Body of pancreas (tissue), 4 donors: ENCODE measurements at regions not wholly inside any gene's neighbourhood (a gene's known extent, or its start where the extent isn't known, plus 50 kb on each side); places are given as distances from the start of the nearest gene placed in this dataset.

Experiments
- ATAC-seq: fragments of 150-250 bp; one replicate; pipeline ENCODE4 v1.9.1; 2016
- DNase-seq, 4 donors: peaks; one replicate each; pipeline ENCODE4 v3.0.0-alpha.2; 2019
- H3K27ac ChIP-seq, 4 donors: fragments of 200-600 bp; sonication (generic); 1 replicate in 3 of 4; 2 replicates in 1 of 4; pipeline versions ENCODE4 v1.5.1 to v1.6.1; 2016 to 2019; ENCODE audit warnings: mild to moderate bottlenecking in 1 of 4, mixed read lengths in 1 of 4, moderate library complexity in 1 of 4
- H3K27me3 ChIP-seq, 2 donors: fragments of 200-600 bp; sonication (generic); one replicate each; pipeline ENCODE4 v1.6.0; 2016; ENCODE audit warnings: mild to moderate bottlenecking in 1 of 2
- H3K36me3 ChIP-seq, 2 donors: fragments of 200-600 bp; sonication (generic); replicated peaks in 1 of 2; 2 replicates each; pipeline ENCODE4 v1.5.1; 2016; ENCODE audit warnings: low read depth in 2 of 2; ENCODE audit not compliant: insufficient read depth in 1 of 2
- H3K4me1 ChIP-seq: fragments of 200-600 bp; sonication (generic); one replicate; pipeline ENCODE4 v1.6.0; 2016
- H3K4me3 ChIP-seq, 2 donors: fragments of 200-600 bp; sonication (generic); 1 replicate in 1 of 2; 2 replicates in 1 of 2; pipeline ENCODE4 v1.5.1; 2016 to 2019
- H3K9me3 ChIP-seq, 3 donors: fragments of 200-600 bp; sonication (generic); 1 replicate in 2 of 3; 2 replicates in 1 of 3; pipeline ENCODE4 v1.5.1; 2016
- POLR2A ChIP-seq, 3 donors: fragments of 450-650 bp; IDR thresholded peaks; one replicate each; pipeline ENCODE4 v1.6.1; 2016; ENCODE audit warnings: antibody characterized with exemption in 3 of 3, mild to moderate bottlenecking in 2 of 3
- WGBS, 2 donors: methylation state at CpG; one replicate each; pipeline ENCODE4 v1.1.5; 2017; 5-methylcytosine and 5-hydroxymethylcytosine counted together
- intact Hi-C: fragments of 100-400 bp; cut with DNase I; formaldehyde crosslinking; loops from one replicate; pipeline ENCODE4 v1.15.1; 2023
- TF ChIP-seq, protein P1 (sequence below), 7 experiments: fragments of 450-650 bp in 4 of 7; fragments of 200-600 bp in 3 of 7; sonication (generic) in 3 of 7; IDR thresholded peaks; one replicate each; pipeline ENCODE4 v1.5.1; 2016 to 2019; ENCODE audit warnings: antibody characterized with exemption in 7 of 7

DNA sequence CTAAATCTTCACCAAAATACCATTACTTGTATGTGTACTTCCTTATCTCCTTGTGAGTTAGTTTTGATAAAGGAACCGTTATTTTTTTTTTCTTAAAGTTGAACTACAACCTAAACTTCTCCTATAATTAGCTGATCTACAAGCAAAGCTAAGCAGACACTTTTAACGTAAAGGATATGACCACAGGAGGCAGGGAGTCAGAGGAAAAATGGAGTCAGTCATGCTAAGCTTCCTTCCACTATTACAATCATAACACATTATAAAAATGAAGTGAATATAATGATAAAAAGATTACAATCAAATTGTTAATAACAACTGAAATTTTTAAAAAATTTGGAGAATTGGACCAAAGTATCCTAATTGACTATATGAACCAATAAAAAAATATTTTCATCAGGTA is 892.6 kb downstream of the KCNT2 start:
- H3K4me1 ChIP-seq = no peaks in the 10 kb centered on the region

DNA sequence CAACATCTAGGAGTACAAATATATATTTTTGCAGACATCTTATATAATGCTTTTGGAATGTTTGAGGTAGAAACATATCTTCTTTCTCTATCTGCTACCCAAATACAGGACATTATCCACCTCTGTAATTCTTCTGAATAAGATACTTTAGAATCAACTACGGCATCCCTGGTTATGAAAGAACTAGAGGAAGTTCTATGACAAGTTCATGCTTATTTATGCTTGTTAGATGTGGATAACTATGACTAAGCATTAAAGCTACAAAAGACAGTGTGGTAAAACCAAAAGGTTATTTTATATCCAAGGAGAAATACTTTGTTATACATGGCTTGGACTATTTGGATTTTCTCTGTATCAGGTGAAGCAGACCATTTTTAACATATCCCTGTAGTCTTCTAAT is 894.0 kb downstream of the KCNT2 start:
- intact Hi-C loops = no loop called here
- Histone ChIP-seq H3K9me3 (no peaks in the 10 kb centered on the region), H3K4me1 (no peaks in the 10 kb centered on the region), H3K27me3 (peaks cover 0 to 3% of the 10 kb centered on the region in 2 donors), H3K27ac (no peak overlapping the region), H3K36me3 (no peaks in the 10 kb centered on the region), H3K4me3 (no peak overlapping the region)
- no peak for TF ChIP-seq POLR2A (IDR thresholded peaks at IDR 0.05)
- TF ChIP-seq, protein P1, sequence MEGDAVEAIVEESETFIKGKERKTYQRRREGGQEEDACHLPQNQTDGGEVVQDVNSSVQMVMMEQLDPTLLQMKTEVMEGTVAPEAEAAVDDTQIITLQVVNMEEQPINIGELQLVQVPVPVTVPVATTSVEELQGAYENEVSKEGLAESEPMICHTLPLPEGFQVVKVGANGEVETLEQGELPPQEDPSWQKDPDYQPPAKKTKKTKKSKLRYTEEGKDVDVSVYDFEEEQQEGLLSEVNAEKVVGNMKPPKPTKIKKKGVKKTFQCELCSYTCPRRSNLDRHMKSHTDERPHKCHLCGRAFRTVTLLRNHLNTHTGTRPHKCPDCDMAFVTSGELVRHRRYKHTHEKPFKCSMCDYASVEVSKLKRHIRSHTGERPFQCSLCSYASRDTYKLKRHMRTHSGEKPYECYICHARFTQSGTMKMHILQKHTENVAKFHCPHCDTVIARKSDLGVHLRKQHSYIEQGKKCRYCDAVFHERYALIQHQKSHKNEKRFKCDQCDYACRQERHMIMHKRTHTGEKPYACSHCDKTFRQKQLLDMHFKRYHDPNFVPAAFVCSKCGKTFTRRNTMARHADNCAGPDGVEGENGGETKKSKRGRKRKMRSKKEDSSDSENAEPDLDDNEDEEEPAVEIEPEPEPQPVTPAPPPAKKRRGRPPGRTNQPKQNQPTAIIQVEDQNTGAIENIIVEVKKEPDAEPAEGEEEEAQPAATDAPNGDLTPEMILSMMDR (IDR thresholded peaks at IDR 0.05) = no peak
- ATAC-seq (no peak), DNase-seq (no peak)
- WGBS, 2 donors = 34 to 39% methylated on average over 1 of the region's 1 CpG

More for the DNA sequence above, 892.6 kb downstream of the KCNT2 start:
- H3K27me3 ChIP-seq = peaks cover 0 to 3% of the 10 kb centered on the region in 2 donors
- no peak overlapping the region for H3K27ac ChIP-seq
- intact Hi-C loops = no loop called here
- ATAC-seq (no peak), DNase-seq (no peak)
- WGBS, 2 donors = 39 to 43% methylated on average over 2 of the region's 2 CpGs
- no peak for TF ChIP-seq POLR2A (IDR thresholded peaks at IDR 0.05)
- TF ChIP-seq, protein P1 (IDR thresholded peaks at IDR 0.05) = no peak
- H3K9me3 ChIP-seq = no peaks in the 10 kb centered on the region
- H3K4me3 ChIP-seq = no peak overlapping the region
- no peaks in the 10 kb centered on the region for H3K36me3 ChIP-seq

DNA sequence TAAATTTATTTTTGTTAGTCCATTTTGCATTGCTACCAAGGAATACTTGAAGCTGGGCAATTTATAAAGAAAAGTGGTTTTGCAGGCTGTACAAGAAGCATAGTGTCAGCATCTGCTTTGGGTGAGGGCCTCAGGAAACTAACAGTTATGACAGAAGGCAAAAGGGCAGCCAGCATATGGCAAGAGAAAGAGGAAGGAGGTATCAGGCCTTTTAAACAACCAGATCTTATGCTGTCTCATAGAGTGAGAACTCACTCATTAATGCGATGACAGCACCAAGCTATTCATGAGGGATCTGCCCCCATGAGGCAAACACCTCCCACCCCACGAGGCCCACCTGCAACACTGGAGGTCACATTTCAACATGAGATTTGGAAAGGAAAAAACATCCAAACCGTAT is 898.4 kb downstream of the KCNT2 start:
- WGBS, 2 donors = 30 to 31% methylated on average over 3 of the region's 3 CpGs
- DNase-seq = no peak
- no peaks in the 10 kb centered on the region for H3K36me3 ChIP-seq
- no peaks in the 10 kb centered on the region for H3K9me3 ChIP-seq
- no peak overlapping the region for H3K27ac ChIP-seq
- ATAC-seq = no peak
- H3K4me3 ChIP-seq = no peak overlapping the region
- intact Hi-C loops = no loop called here
- TF ChIP-seq POLR2A (IDR thresholded peaks at IDR 0.05) = no peak
- TF ChIP-seq, protein P1 (IDR thresholded peaks at IDR 0.05) = no peak
- no peaks in the 10 kb centered on the region for H3K4me1 ChIP-seq
- no peaks in the 10 kb centered on the region for H3K27me3 ChIP-seq

DNA sequence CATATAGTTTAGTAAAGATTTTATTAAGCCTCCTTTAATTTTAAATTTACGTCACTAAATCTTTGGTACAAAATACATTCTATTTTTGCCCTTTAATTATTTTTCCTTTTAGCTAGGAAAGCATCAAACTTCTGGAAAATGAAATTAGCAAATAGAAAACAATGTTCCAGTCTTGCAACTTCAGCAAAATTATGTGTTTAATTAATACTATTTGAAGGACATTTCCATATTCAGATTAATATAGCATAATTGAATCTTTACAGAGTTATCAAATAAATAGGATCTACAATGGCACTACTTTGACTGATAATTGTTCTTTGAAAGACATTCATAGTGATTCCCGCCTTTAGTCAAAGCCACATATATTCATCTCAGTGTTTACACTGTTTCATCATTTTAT is 904.2 kb downstream of the KCNT2 start:
- no peaks in the 10 kb centered on the region for H3K9me3 ChIP-seq
- TF ChIP-seq POLR2A (IDR thresholded peaks at IDR 0.05) = no peak
- TF ChIP-seq, protein P1 (IDR thresholded peaks at IDR 0.05) = no peak
- H3K27me3 ChIP-seq = no peaks in the 10 kb centered on the region
- no peak for ATAC-seq
- 66 to 72% methylated on average over 2 of the region's 2 CpGs for WGBS, 2 donors
- no peaks in the 10 kb centered on the region for H3K4me1 ChIP-seq
- H3K4me3 ChIP-seq = no peak overlapping the region
- DNase-seq = no peak
- no peak overlapping the region for H3K27ac ChIP-seq
- H3K36me3 ChIP-seq = no peaks in the 10 kb centered on the region
- intact Hi-C loops = no loop called here

DNA sequence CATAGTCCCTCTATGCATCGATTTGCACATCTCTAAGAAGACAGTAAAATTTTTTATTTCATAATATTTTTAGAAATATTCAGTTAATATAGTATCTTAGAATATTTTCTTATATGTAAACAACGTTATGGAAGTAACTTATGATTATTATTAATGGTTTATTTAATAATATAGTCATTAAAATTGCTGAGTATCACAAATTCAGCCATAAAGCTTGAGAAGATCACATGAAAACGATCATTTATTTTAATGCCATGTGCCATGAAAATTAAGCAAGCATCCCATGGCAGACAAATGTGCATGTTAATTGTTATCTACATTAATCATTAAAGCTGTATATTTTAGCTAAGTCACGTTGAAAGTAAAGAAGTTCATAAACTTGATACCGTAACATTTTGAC is 907.1 kb downstream of the KCNT2 start:
- ATAC-seq (no peak), DNase-seq (no peak)
- no peak overlapping the region for H3K27ac ChIP-seq
- no peak for TF ChIP-seq POLR2A (IDR thresholded peaks at IDR 0.05)
- TF ChIP-seq, protein P1 (IDR thresholded peaks at IDR 0.05) = no peak
- no peak overlapping the region for H3K4me3 ChIP-seq
- intact Hi-C loops = no loop called here
- H3K36me3 ChIP-seq = no peaks in the 10 kb centered on the region
- H3K27me3 ChIP-seq = no peaks in the 10 kb centered on the region
- WGBS, 2 donors = 46 to 52% methylated on average over 5 of the region's 5 CpGs
- no peaks in the 10 kb centered on the region for H3K4me1 ChIP-seq
- no peaks in the 10 kb centered on the region for H3K9me3 ChIP-seq
